Thoracic aorta (tissue), 2 donors: ENCODE measurements at regions not wholly inside any gene's neighbourhood (a gene's known extent, or its start where the extent isn't known, plus 50 kb on each side); places are given as distances from the start of the nearest gene placed in this dataset.
"Not testable (repeated sequence)": the region's sequence is repeated elsewhere in the genome, so short reads cannot be mapped to it uniquely, and the experiment has no call there.

Experiments used
- ATAC-seq: fragments of 150-250 bp; one replicate; pipeline ENCODE4 v1.8.0; 2017; ENCODE audit warnings: low read depth; ENCODE audit not compliant: insufficient number of reproducible peaks, low FRiP score
- DNase-seq: peaks from one replicate; pipeline ENCODE4 v3.0.0-alpha.2; 2020; ENCODE audit warnings: low spot score
- H3K27ac ChIP-seq, 2 donors: fragments of 200-600 bp; sonication (generic); 1 replicate in 1 of 2; 2 replicates in 1 of 2; pipeline ENCODE4 v1.5.1; 2016; ENCODE audit warnings: mild to moderate bottlenecking in 2 of 2, moderate library complexity in 2 of 2
- H3K27me3 ChIP-seq: fragments of 200-600 bp; sonication (generic); replicated peaks from 2 replicates; pipeline ENCODE4 v1.6.0; 2016; ENCODE audit warnings: mild to moderate bottlenecking; ENCODE audit not compliant: insufficient read depth
- H3K36me3 ChIP-seq: fragments of 200-600 bp; sonication (generic); one replicate; pipeline ENCODE4 v1.5.1; 2016
- H3K4me1 ChIP-seq, 2 donors: fragments of 200-600 bp; sonication (generic); 1 replicate in 1 of 2; 2 replicates in 1 of 2; pipeline versions ENCODE4 v1.5.1 to v1.6.0; 2016; ENCODE audit warnings: low read depth in 2 of 2, mild to moderate bottlenecking in 1 of 2; ENCODE audit not compliant: control insufficient read depth in 1 of 2
- H3K4me3 ChIP-seq: fragments of 200-600 bp; sonication (generic); 2 replicates; pipeline ENCODE4 v1.5.1; 2016; ENCODE audit warnings: mild to moderate bottlenecking
- H3K9me3 ChIP-seq: fragments of 200-600 bp; sonication (generic); 2 replicates; pipeline ENCODE4 v1.5.1; 2016
- CTCF ChIP-seq: fragments of 200-600 bp; sonication (generic); IDR thresholded peaks from one replicate; pipeline ENCODE4 v1.5.1; 2019; ENCODE audit warnings: antibody characterized with exemption

GRCh38 chr11:69894648-69895047 lies 75.4 kb upstream of the FGF3 start:
- H3K27me3 ChIP-seq = no peaks in the 10 kb centered on the region

GRCh38 chr11:69896250-69896649 lies 77.0 kb upstream of the FGF3 start:
- H3K27me3 ChIP-seq = no peaks in the 10 kb centered on the region
- H3K36me3 ChIP-seq = no peaks in the 10 kb centered on the region
- H3K4me1 ChIP-seq = peaks cover 3 to 15% of the 10 kb centered on the region in 2 donors
- ATAC-seq (no peak), DNase-seq (no peak)
- H3K4me3 ChIP-seq = no peak overlapping the region
- H3K9me3 ChIP-seq = no peaks in the 10 kb centered on the region
- no peak overlapping the region for H3K27ac ChIP-seq
- no peak for TF ChIP-seq CTCF

More at GRCh38 chr11:69894648-69895047, 75.4 kb upstream of the FGF3 start:
- ATAC-seq (no peak), DNase-seq (no peak)
- Histone ChIP-seq H3K9me3 (no peaks in the 10 kb centered on the region), H3K27ac (no peak overlapping the region), H3K4me1 (peaks cover 0 to 9% of the 10 kb centered on the region in 2 donors), H3K36me3 (no peaks in the 10 kb centered on the region), H3K4me3 (no peak overlapping the region)
- no peak for TF ChIP-seq CTCF

GRCh38 chr11:69898123-69898522 lies 78.9 kb upstream of the FGF3 start:
- H3K4me3 ChIP-seq = no peak overlapping the region
- peaks cover 3 to 9% of the 10 kb centered on the region in 2 donors for H3K4me1 ChIP-seq
- H3K9me3 ChIP-seq = no peaks in the 10 kb centered on the region
- no peaks in the 10 kb centered on the region for H3K27me3 ChIP-seq
- no peak overlapping the region for H3K27ac ChIP-seq
- no peak for DNase-seq
- ATAC-seq = no peak
- no peak for TF ChIP-seq CTCF
- no peaks in the 10 kb centered on the region for H3K36me3 ChIP-seq

GRCh38 chr11:69899957-69900821 lies 81.0 kb upstream of the FGF3 start:
- TF ChIP-seq CTCF = no peak
- no peak for DNase-seq
- no peaks in the 10 kb centered on the region for H3K9me3 ChIP-seq
- H3K36me3 ChIP-seq = no peaks in the 10 kb centered on the region
- H3K4me3 ChIP-seq = no peak overlapping the region
- H3K4me1 ChIP-seq = peaks cover 3 to 9% of the 10 kb centered on the region in 2 donors
- peak; percentile 67 for ATAC-seq
- no peak overlapping the region for H3K27ac ChIP-seq
- H3K27me3 ChIP-seq = no peaks in the 10 kb centered on the region

- not testable (repeated sequence) for H3K9me3 ChIP-seq, DNase-seq, H3K4me1 ChIP-seq, ATAC-seq, H3K27me3 ChIP-seq, H3K36me3 ChIP-seq, H3K27ac ChIP-seq, H3K4me3 ChIP-seq
Measured at GRCh38 chr11:69900822-69901302, 81.6 kb upstream of the FGF3 start.
